ENCODE measurements at regions not wholly inside any gene's neighbourhood (a gene's known extent, or its start where the extent isn't known, plus 50 kb on each side); places are given as distances from the start of the nearest gene placed in this dataset.
"Not testable (repeated sequence)": the region's sequence is repeated elsewhere in the genome, so short reads cannot be mapped to it uniquely, and the experiment has no call there.

DNA sequence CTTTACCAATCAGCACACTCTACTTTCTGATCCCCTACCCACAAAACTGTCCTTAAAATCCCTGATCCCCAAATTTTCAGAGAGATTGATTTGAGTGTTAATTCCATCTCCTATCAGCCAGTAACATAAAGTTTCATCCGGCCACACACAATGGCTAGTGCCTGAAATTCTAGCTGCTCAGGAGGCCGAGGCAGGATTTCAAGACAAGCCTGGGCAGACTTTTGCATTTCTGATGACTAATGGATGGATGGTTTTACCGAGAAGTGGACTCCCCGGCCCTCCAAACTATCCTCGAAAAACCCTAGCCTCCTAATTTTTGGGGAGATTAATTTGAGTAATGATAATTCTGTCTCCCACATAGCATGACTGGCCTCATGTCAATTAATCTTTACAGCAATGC is 269.8 kb upstream of the POU1F1 start:
- no peaks in the 10 kb centered on the region for H3K9me2 ChIP-seq (ENCODE audit: insufficient read depth, low read length)
- H2AFZ ChIP-seq (ENCODE audit: low read depth, low read length): no peak overlapping the region
- H3K4me2 ChIP-seq (ENCODE audit: low read length): no peak overlapping the region

DNA sequence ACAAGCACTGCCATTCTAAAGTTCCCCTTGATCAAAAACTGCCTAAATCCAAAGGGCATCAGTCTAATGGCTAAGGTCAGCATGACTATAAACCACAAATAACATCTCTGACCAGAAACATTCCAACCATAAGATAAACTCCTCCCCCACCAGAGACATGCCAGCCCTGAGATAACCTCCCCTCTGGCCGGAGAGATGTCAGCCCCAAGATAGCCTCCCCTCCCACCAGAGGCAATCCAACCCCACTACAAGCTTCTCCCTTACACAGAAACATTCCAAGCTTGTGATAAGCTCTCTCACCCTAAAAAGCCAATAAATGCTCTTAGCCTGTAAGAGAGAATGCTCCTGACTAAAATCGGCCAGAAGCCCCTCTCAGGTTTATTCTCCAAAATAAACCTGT is 267.0 kb upstream of the POU1F1 start:
- H3K4me2 ChIP-seq (ENCODE audit: low read length); H2AFZ ChIP-seq (ENCODE audit: low read depth, low read length); H3K27ac ChIP-seq (ENCODE audit: low read length): not testable (repeated sequence)

More for the DNA sequence above, 269.8 kb upstream of the POU1F1 start:
- no peak overlapping the region for H3K27ac ChIP-seq (ENCODE audit: low read length)
- no peaks in the 10 kb centered on the region for H3K36me3 ChIP-seq (ENCODE audit: insufficient read depth, low read length)
- H3K27me3 ChIP-seq (ENCODE audit: insufficient read depth, low read depth, low read length): no peaks in the 10 kb centered on the region
- H3K9me3 ChIP-seq (ENCODE audit: low read length): no peaks in the 10 kb centered on the region
- no peaks in the 10 kb centered on the region for H3F3A ChIP-seq (ENCODE audit: insufficient read depth, low read length, poor library complexity, severe bottlenecking)
- no peaks in the 10 kb centered on the region for H3K79me2 ChIP-seq (replicated peaks; ENCODE audit: insufficient read depth, low read length)
- TF ChIP-seq, protein P1, sequence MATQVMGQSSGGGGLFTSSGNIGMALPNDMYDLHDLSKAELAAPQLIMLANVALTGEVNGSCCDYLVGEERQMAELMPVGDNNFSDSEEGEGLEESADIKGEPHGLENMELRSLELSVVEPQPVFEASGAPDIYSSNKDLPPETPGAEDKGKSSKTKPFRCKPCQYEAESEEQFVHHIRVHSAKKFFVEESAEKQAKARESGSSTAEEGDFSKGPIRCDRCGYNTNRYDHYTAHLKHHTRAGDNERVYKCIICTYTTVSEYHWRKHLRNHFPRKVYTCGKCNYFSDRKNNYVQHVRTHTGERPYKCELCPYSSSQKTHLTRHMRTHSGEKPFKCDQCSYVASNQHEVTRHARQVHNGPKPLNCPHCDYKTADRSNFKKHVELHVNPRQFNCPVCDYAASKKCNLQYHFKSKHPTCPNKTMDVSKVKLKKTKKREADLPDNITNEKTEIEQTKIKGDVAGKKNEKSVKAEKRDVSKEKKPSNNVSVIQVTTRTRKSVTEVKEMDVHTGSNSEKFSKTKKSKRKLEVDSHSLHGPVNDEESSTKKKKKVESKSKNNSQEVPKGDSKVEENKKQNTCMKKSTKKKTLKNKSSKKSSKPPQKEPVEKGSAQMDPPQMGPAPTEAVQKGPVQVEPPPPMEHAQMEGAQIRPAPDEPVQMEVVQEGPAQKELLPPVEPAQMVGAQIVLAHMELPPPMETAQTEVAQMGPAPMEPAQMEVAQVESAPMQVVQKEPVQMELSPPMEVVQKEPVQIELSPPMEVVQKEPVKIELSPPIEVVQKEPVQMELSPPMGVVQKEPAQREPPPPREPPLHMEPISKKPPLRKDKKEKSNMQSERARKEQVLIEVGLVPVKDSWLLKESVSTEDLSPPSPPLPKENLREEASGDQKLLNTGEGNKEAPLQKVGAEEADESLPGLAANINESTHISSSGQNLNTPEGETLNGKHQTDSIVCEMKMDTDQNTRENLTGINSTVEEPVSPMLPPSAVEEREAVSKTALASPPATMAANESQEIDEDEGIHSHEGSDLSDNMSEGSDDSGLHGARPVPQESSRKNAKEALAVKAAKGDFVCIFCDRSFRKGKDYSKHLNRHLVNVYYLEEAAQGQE (IDR thresholded peaks at IDR 0.05; ENCODE audit: borderline replicate concordance): no peak
- no peak for TF ChIP-seq TAF1 (IDR thresholded peaks at IDR 0.05; ENCODE audit: low read depth)
- TF ChIP-seq, protein P2, sequence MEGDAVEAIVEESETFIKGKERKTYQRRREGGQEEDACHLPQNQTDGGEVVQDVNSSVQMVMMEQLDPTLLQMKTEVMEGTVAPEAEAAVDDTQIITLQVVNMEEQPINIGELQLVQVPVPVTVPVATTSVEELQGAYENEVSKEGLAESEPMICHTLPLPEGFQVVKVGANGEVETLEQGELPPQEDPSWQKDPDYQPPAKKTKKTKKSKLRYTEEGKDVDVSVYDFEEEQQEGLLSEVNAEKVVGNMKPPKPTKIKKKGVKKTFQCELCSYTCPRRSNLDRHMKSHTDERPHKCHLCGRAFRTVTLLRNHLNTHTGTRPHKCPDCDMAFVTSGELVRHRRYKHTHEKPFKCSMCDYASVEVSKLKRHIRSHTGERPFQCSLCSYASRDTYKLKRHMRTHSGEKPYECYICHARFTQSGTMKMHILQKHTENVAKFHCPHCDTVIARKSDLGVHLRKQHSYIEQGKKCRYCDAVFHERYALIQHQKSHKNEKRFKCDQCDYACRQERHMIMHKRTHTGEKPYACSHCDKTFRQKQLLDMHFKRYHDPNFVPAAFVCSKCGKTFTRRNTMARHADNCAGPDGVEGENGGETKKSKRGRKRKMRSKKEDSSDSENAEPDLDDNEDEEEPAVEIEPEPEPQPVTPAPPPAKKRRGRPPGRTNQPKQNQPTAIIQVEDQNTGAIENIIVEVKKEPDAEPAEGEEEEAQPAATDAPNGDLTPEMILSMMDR (IDR thresholded peaks at IDR 0.05; ENCODE audit: poor library complexity, severe bottlenecking): no peak
- no peak for TF ChIP-seq SMC3 (conservative IDR thresholded peaks at IDR 0.05; ENCODE audit: poor library complexity)
- no peak for TF ChIP-seq RAD21 (conservative IDR thresholded peaks at IDR 0.05)
- TF ChIP-seq POLR2AphosphoS5 (IDR thresholded peaks at IDR 0.05): no peak
- no peak for TF ChIP-seq MXI1 (conservative IDR thresholded peaks at IDR 0.05; ENCODE audit: poor library complexity, severe bottlenecking)
- no peak for TF ChIP-seq EP300 (conservative IDR thresholded peaks at IDR 0.05; ENCODE audit: poor library complexity, severe bottlenecking)
- no peak for TF ChIP-seq EZH2 (IDR thresholded peaks at IDR 0.05; ENCODE audit: borderline replicate concordance, insufficient read depth, low read length, poor library complexity, severe bottlenecking)
- no peaks in the 10 kb centered on the region for H4K20me1 ChIP-seq (ENCODE audit: insufficient read depth)
- no peak overlapping the region for H3K4me3 ChIP-seq (ENCODE audit: low read length)
- H3K9ac ChIP-seq (ENCODE audit: low read length): no peak overlapping the region

DNA sequence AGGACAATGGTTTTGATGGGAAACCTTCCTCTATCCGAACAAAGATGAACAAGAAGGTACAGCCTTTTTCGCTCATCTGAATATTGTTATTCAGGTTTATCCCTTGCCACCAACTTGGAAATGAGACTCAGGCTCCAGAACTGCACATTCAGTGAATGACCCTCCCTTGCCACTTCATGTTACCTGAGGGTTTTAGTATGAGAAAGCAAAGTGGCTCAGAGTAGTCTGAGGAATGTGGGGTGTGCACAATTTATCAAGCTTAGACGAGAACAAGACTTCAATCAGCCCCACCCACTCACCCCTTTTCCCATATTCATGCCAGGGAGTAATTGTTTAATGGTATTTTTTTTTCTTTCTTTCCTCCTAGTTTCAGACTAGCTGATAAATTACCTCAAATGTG is 265.3 kb upstream of the POU1F1 start:
- H2AFZ ChIP-seq (ENCODE audit: low read depth, low read length): no peak overlapping the region

More for the DNA sequence above, 267.0 kb upstream of the POU1F1 start:
- not testable (repeated sequence) for H3K79me2 ChIP-seq (replicated peaks; ENCODE audit: insufficient read depth, low read length); H4K20me1 ChIP-seq (ENCODE audit: insufficient read depth); H3K4me3 ChIP-seq (ENCODE audit: low read length); H3K27me3 ChIP-seq (ENCODE audit: insufficient read depth, low read depth, low read length); H3K36me3 ChIP-seq (ENCODE audit: insufficient read depth, low read length); H3K9me2 ChIP-seq (ENCODE audit: insufficient read depth, low read length); H3F3A ChIP-seq (ENCODE audit: insufficient read depth, low read length, poor library complexity, severe bottlenecking); H3K9me3 ChIP-seq (ENCODE audit: low read length); H3K9ac ChIP-seq (ENCODE audit: low read length)

More for the DNA sequence above, 265.3 kb upstream of the POU1F1 start:
- Histone ChIP-seq H3K9ac (ENCODE audit: low read length) (no peak overlapping the region), H3K27ac (ENCODE audit: low read length) (no peak overlapping the region), H3K9me3 (ENCODE audit: low read length) (no peaks in the 10 kb centered on the region), H3K9me2 (ENCODE audit: insufficient read depth, low read length) (no peaks in the 10 kb centered on the region), H3K36me3 (ENCODE audit: insufficient read depth, low read length) (no peaks in the 10 kb centered on the region), H4K20me1 (ENCODE audit: insufficient read depth) (no peaks in the 10 kb centered on the region), H3K79me2 (replicated peaks; ENCODE audit: insufficient read depth, low read length) (no peaks in the 10 kb centered on the region), H3F3A (ENCODE audit: insufficient read depth, low read length, poor library complexity, severe bottlenecking) (no peaks in the 10 kb centered on the region), H3K4me3 (ENCODE audit: low read length) (no peak overlapping the region), H3K4me2 (ENCODE audit: low read length) (no peak overlapping the region), H3K27me3 (ENCODE audit: insufficient read depth, low read depth, low read length) (no peaks in the 10 kb centered on the region)
- TF ChIP-seq POLR2AphosphoS5 (IDR thresholded peaks at IDR 0.05) (no peak), TAF1 (IDR thresholded peaks at IDR 0.05; ENCODE audit: low read depth) (no peak), EZH2 (IDR thresholded peaks at IDR 0.05; ENCODE audit: borderline replicate concordance, insufficient read depth, low read length, poor library complexity, severe bottlenecking) (no peak), SMC3 (conservative IDR thresholded peaks at IDR 0.05; ENCODE audit: poor library complexity) (no peak), RAD21 (conservative IDR thresholded peaks at IDR 0.05) (no peak), EP300 (conservative IDR thresholded peaks at IDR 0.05; ENCODE audit: poor library complexity, severe bottlenecking) (no peak), MXI1 (conservative IDR thresholded peaks at IDR 0.05; ENCODE audit: poor library complexity, severe bottlenecking) (no peak)
- TF ChIP-seq, protein P2 (IDR thresholded peaks at IDR 0.05; ENCODE audit: poor library complexity, severe bottlenecking): no peak
- TF ChIP-seq, protein P1 (IDR thresholded peaks at IDR 0.05; ENCODE audit: borderline replicate concordance): no peak

Measured in neural cell (in vitro differentiated cells).